ENCODE measurements at regions not wholly inside any gene's neighbourhood (a gene's known extent, or its start where the extent isn't known, plus 50 kb on each side); places are given as distances from the start of the nearest gene placed in this dataset.

DNA sequence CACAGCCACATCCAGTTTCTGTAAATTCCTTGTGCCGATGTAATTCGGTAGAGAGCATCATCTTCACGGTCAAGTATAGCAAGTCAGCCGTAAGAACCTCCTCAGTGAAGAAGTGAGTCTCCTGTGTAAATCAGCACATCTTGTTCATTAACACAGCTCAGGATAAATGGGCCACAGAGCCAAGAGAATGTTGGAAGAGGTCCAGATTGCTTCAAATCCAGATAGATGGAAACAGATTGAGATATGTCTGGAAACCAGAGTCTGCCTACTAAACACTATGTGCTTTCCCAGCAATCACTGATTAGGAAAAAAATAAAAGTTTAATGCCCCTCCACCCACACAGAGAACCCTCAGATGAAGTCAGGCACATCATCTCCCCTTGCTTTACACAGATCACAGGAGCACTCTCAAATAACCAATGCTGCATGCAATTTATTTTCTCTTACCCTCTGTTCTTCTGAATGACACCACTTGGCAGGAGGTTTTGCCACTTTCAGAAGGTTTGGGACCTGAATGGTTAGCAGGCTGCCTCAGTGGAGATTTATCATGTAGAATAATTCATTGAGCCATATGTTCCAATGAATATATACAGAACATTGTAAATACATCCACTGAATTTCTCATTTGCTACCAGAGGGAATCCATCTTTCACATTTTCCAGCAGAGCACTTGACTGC lies 357.7 kb downstream of the C4orf33 start:
- Histone ChIP-seq H3K27ac (ENCODE audit: low read length) (no peak overlapping the region), H3K4me3 (ENCODE audit: low read length) (no peak overlapping the region), H3K9me3 (ENCODE audit: control insufficient read depth, insufficient read depth, low read length) (no peaks in the 10 kb centered on the region), H3K27me3 (ENCODE audit: control insufficient read depth, insufficient read depth, low read length) (no peaks in the 10 kb centered on the region), H3K36me3 (ENCODE audit: control insufficient read depth, insufficient read depth, low read length) (no peaks in the 10 kb centered on the region), H3K4me1 (ENCODE audit: control insufficient read depth, insufficient read depth, low read length) (no peaks in the 10 kb centered on the region)
- no peak for DNase-seq (ENCODE audit: low read depth, low spot score)
- WGBS (ENCODE audit: insufficient coverage, insufficient read length) = no CpG with 5 or more reads among the region's 4 CpGs

DNA sequence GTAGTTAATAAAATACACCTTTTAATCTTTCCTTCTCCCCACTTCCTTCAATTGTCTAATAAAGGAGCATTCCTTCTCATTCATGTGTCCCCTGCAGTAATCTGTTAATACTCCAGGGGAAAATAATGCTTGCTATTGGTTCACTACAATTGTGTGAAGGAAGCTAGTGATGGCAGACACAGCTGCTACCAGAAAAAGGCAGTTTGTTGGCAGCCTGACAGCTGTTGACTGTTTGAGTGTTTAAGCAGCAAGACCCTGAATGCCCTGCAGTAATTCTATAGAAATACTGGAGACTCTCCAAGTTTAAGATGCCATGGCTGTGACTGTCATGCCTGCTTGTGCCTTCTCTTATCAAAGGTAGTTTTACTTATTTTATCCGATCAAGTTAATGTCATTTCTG lies 359.5 kb downstream of the C4orf33 start:
- no peaks in the 10 kb centered on the region for H3K4me1 ChIP-seq (ENCODE audit: control insufficient read depth, insufficient read depth, low read length)
- no peaks in the 10 kb centered on the region for H3K36me3 ChIP-seq (ENCODE audit: control insufficient read depth, insufficient read depth, low read length)
- H3K9me3 ChIP-seq (ENCODE audit: control insufficient read depth, insufficient read depth, low read length) = no peaks in the 10 kb centered on the region
- no CpG with 5 or more reads among the region's 1 CpG for WGBS (ENCODE audit: insufficient coverage, insufficient read length)
- no peak overlapping the region for H3K27ac ChIP-seq (ENCODE audit: low read length)
- H3K27me3 ChIP-seq (ENCODE audit: control insufficient read depth, insufficient read depth, low read length) = no peaks in the 10 kb centered on the region
- no peak for DNase-seq (ENCODE audit: low read depth, low spot score)
- no peak overlapping the region for H3K4me3 ChIP-seq (ENCODE audit: low read length)

DNA sequence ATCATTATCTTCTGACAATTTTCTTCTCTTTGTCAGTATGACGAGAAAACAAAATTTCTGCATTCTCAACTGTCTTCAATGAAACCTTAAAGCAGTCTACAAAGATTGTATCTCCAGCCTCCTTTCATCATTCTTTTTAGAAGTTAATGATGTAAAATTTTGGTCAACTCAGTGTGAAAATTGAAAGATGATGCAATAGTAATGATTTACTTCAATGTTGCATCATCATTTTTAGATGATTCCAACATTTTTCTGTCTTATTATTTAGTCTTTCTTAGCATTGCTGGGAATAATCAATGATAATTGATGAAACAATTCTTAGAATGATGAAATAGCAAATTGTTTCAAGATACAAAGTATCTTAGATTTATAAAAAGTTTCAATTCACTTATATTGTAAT lies 372.7 kb downstream of the C4orf33 start:
- H3K4me3 ChIP-seq (ENCODE audit: low read length) = no peak overlapping the region
- H3K9me3 ChIP-seq (ENCODE audit: control insufficient read depth, insufficient read depth, low read length) = no peaks in the 10 kb centered on the region
- WGBS (ENCODE audit: insufficient coverage, insufficient read length) = no CpG with 5 or more reads among the region's 1 CpG
- no peak for DNase-seq (ENCODE audit: low read depth, low spot score)
- no peaks in the 10 kb centered on the region for H3K27me3 ChIP-seq (ENCODE audit: control insufficient read depth, insufficient read depth, low read length)
- H3K27ac ChIP-seq (ENCODE audit: low read length) = no peak overlapping the region
- no peaks in the 10 kb centered on the region for H3K36me3 ChIP-seq (ENCODE audit: control insufficient read depth, insufficient read depth, low read length)
- H3K4me1 ChIP-seq (ENCODE audit: control insufficient read depth, insufficient read depth, low read length) = no peaks in the 10 kb centered on the region

DNA sequence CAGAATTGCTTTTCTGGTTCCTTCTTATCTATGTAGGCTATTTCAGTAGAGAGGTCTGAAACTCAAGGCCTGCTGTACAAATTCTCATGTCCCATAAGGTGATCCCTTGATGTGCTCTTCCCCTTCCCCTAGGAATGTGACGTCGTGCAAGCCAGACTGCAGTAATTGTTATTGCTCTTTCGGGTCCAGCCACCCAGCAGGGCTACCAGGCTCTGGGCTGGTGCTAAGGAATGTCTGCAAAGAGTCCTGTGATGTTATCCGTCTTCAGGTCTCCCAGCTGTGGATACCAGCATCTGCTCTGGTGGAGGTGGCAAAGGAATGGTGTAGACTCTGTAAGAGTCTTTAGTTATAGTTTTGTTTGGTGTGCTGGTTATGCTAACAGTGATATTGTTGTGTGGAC lies 378.7 kb downstream of the C4orf33 start:
- Histone ChIP-seq H3K27ac (ENCODE audit: low read length) (no peak overlapping the region), H3K4me3 (ENCODE audit: low read length) (no peak overlapping the region), H3K27me3 (ENCODE audit: control insufficient read depth, insufficient read depth, low read length) (no peaks in the 10 kb centered on the region), H3K9me3 (ENCODE audit: control insufficient read depth, insufficient read depth, low read length) (no peaks in the 10 kb centered on the region), H3K4me1 (ENCODE audit: control insufficient read depth, insufficient read depth, low read length) (no peaks in the 10 kb centered on the region), H3K36me3 (ENCODE audit: control insufficient read depth, insufficient read depth, low read length) (no peaks in the 10 kb centered on the region)
- no CpG with 5 or more reads among the region's 4 CpGs for WGBS (ENCODE audit: insufficient coverage, insufficient read length)
- no peak for DNase-seq (ENCODE audit: low read depth, low spot score)

DNA sequence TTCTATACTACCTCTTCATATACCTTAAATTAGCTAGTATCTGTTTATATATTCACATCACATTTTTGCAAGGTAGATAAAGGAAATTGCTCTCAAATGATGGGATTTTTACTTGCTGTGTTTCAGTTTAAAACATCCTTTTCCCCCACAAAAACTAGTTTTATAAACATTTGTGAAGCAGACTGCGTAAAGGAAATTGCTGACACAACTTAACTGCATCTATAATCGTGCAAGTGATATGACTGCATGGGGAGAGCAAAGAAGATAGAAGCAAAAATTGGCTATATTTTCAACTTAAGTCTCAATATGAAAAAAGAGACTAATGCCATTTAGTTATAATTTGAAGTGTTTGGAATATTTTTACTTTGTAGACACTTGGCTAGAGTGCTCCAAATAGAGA lies 385.2 kb downstream of the C4orf33 start:
- no peaks in the 10 kb centered on the region for H3K36me3 ChIP-seq (ENCODE audit: control insufficient read depth, insufficient read depth, low read length)
- H3K9me3 ChIP-seq (ENCODE audit: control insufficient read depth, insufficient read depth, low read length) = no peaks in the 10 kb centered on the region
- no peak overlapping the region for H3K4me3 ChIP-seq (ENCODE audit: low read length)
- no peak for DNase-seq (ENCODE audit: low read depth, low spot score)
- no peak overlapping the region for H3K27ac ChIP-seq (ENCODE audit: low read length)
- WGBS (ENCODE audit: insufficient coverage, insufficient read length) = no CpG with 5 or more reads among the region's 2 CpGs
- no peaks in the 10 kb centered on the region for H3K27me3 ChIP-seq (ENCODE audit: control insufficient read depth, insufficient read depth, low read length)
- H3K4me1 ChIP-seq (ENCODE audit: control insufficient read depth, insufficient read depth, low read length) = no peaks in the 10 kb centered on the region

DNA sequence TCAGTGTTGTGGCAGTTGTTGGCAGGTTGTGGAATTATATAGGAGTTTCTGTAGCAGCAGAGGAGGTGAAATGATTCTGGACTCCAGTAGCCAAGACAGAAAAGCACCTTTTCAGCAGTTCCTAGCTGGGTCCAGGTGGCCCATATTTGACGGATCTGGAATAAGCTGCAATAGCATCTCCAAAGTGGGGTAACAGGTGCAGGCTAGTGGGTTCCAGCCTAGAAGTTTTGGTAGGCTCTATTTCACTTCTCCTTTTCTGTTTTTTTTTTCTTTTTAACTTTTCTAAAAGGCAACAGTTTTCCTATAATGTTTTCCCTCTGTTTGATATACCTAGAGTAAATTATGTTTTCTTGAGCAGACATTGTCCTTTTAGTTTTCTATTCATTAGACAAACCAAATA lies 392.5 kb downstream of the C4orf33 start:
- Histone ChIP-seq H3K27me3 (ENCODE audit: control insufficient read depth, insufficient read depth, low read length) (no peaks in the 10 kb centered on the region), H3K4me1 (ENCODE audit: control insufficient read depth, insufficient read depth, low read length) (no peaks in the 10 kb centered on the region), H3K4me3 (ENCODE audit: low read length) (no peak overlapping the region), H3K27ac (ENCODE audit: low read length) (no peak overlapping the region), H3K36me3 (ENCODE audit: control insufficient read depth, insufficient read depth, low read length) (no peaks in the 10 kb centered on the region), H3K9me3 (ENCODE audit: control insufficient read depth, insufficient read depth, low read length) (no peaks in the 10 kb centered on the region; the same call in 1 of the 2 replicates)
- no CpG with 5 or more reads among the region's 1 CpG for WGBS (ENCODE audit: insufficient coverage, insufficient read length)
- no peak for DNase-seq (ENCODE audit: low read depth, low spot score)

DNA sequence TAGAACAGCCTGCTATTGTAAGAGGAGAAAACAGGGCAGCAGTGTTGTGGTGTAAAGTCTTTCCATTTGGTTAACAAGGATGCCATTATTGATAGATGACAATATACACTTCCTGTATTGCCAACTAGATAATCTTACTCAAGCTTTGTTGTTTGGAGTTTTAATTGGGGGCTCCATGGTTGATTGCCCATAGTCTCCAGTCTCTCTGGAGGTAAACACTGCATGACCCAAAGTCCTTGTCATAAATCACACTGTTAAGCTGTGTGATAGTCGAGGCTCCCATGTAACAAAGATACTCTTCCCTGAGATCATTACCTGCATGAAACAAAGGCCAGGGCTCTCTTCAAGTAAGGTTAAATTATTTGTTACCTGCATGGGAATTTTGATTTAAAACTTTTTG lies 394.6 kb downstream of the C4orf33 start:
- Histone ChIP-seq H3K36me3 (ENCODE audit: control insufficient read depth, insufficient read depth, low read length) (no peaks in the 10 kb centered on the region), H3K27ac (ENCODE audit: low read length) (no peak overlapping the region), H3K4me1 (ENCODE audit: control insufficient read depth, insufficient read depth, low read length) (no peaks in the 10 kb centered on the region), H3K9me3 (ENCODE audit: control insufficient read depth, insufficient read depth, low read length) (no peaks in the 10 kb centered on the region; the same call in 1 of the 2 replicates), H3K4me3 (ENCODE audit: low read length) (no peak overlapping the region), H3K27me3 (ENCODE audit: control insufficient read depth, insufficient read depth, low read length) (no peaks in the 10 kb centered on the region)
- no peak for DNase-seq (ENCODE audit: low read depth, low spot score)
- WGBS (ENCODE audit: insufficient coverage, insufficient read length) = no CpG with 5 or more reads among the region's 1 CpG

DNA sequence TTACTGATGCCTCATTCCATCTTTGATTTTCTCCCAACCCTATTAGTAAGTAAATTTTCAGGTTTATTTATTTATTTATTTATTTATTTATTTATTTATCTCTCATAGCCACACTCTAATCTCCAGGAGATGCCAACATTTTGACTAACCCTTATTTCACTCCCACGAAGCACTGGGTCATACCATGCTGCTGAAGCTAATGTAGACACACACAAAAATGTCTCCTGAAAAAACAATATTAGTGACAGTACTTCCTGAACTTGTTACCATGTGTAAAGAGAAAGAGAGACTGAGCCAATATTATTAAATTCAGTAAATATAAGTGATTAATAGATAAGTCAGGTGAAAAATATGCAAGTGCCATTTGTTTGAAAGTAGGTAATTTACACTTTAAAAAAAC lies 402.7 kb downstream of the C4orf33 start:
- Histone ChIP-seq H3K27ac (ENCODE audit: low read length) (no peak overlapping the region), H3K9me3 (ENCODE audit: control insufficient read depth, insufficient read depth, low read length) (no peaks in the 10 kb centered on the region), H3K4me1 (ENCODE audit: control insufficient read depth, insufficient read depth, low read length) (no peaks in the 10 kb centered on the region), H3K36me3 (ENCODE audit: control insufficient read depth, insufficient read depth, low read length) (no peaks in the 10 kb centered on the region), H3K4me3 (ENCODE audit: low read length) (no peak overlapping the region), H3K27me3 (ENCODE audit: control insufficient read depth, insufficient read depth, low read length) (no peaks in the 10 kb centered on the region)
- no peak for DNase-seq (ENCODE audit: low read depth, low spot score)
- WGBS (ENCODE audit: insufficient coverage, insufficient read length) = no CpG with 5 or more reads among the region's 1 CpG

DNA sequence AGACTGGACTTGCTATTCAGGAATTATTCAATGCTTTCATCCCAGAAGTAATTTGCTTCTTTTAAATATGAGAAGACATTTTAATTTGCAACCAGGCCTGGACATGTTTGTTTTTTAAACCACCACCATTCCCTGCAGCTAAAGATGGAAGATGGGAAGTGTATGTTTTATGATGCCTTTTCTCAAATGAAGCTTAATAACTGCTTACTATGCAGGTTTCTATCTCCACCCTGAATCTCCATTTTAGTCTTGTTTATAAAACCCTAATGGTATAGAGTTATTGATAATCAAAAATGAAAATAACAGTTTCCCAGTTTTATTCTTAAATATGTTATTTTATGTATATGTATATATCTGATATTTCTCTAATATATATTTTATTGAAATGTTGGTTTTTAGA lies 418.9 kb downstream of the C4orf33 start:
- H3K36me3 ChIP-seq (ENCODE audit: control insufficient read depth, insufficient read depth, low read length) = no peaks in the 10 kb centered on the region
- H3K27ac ChIP-seq (ENCODE audit: low read length) = no peak overlapping the region
- no peaks in the 10 kb centered on the region for H3K27me3 ChIP-seq (ENCODE audit: control insufficient read depth, insufficient read depth, low read length)
- no peaks in the 10 kb centered on the region for H3K4me1 ChIP-seq (ENCODE audit: control insufficient read depth, insufficient read depth, low read length)
- H3K4me3 ChIP-seq (ENCODE audit: low read length) = no peak overlapping the region
- no peaks in the 10 kb centered on the region for H3K9me3 ChIP-seq (ENCODE audit: control insufficient read depth, insufficient read depth, low read length)
- no peak for DNase-seq (ENCODE audit: low read depth, low spot score)

DNA sequence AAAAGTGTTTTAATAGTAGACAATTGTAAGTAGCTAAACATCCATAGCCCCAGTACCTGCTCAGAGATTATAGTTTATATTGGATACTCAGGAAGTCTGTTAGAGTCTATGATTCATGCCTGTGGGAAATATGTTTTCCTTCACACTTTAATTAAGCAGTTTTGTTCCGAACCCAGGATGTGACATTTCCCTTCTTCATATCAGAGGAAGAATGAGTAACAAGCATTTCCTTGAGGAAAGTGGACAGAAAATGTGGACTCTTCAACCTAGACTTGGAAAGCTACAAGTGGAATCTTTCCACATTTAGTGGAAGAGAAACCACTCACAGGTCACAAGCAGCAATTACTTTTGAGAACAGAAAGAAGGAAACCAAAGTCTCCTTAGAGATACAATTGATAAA lies 419.4 kb downstream of the C4orf33 start:
- no CpG with 5 or more reads among the region's 1 CpG for WGBS (ENCODE audit: insufficient coverage, insufficient read length)
- Histone ChIP-seq H3K4me1 (ENCODE audit: control insufficient read depth, insufficient read depth, low read length) (no peaks in the 10 kb centered on the region), H3K4me3 (ENCODE audit: low read length) (no peak overlapping the region), H3K9me3 (ENCODE audit: control insufficient read depth, insufficient read depth, low read length) (no peaks in the 10 kb centered on the region), H3K27ac (ENCODE audit: low read length) (no peak overlapping the region), H3K36me3 (ENCODE audit: control insufficient read depth, insufficient read depth, low read length) (no peaks in the 10 kb centered on the region), H3K27me3 (ENCODE audit: control insufficient read depth, insufficient read depth, low read length) (no peaks in the 10 kb centered on the region)
- DNase-seq (ENCODE audit: low read depth, low spot score) = no peak

DNA sequence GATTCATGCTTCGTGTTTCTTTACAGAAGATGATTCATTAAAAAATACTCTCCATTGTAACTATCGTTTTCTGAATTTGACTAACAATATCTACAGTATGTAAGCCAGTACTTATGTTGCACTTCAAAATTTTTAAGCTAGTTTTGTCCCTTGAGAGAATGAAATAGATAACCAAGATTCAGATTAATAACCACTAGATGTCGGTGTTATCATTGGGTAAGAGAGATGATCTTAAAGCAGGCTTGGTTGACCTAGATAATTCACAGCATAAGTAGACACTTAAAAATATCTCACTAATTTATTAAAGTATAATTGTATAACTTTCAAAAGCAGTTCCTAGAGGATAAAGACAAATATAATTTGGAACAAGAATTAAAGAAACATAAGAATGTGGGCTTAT lies 430.9 kb downstream of the C4orf33 start:
- Histone ChIP-seq H3K27me3 (ENCODE audit: control insufficient read depth, insufficient read depth, low read length) (no peaks in the 10 kb centered on the region), H3K27ac (ENCODE audit: low read length) (no peak overlapping the region), H3K36me3 (ENCODE audit: control insufficient read depth, insufficient read depth, low read length) (no peaks in the 10 kb centered on the region), H3K4me1 (ENCODE audit: control insufficient read depth, insufficient read depth, low read length) (no peaks in the 10 kb centered on the region), H3K9me3 (ENCODE audit: control insufficient read depth, insufficient read depth, low read length) (no peaks in the 10 kb centered on the region), H3K4me3 (ENCODE audit: low read length) (no peak overlapping the region)
- DNase-seq (ENCODE audit: low read depth, low spot score) = no peak
- no CpG with 5 or more reads among the region's 3 CpGs for WGBS (ENCODE audit: insufficient coverage, insufficient read length)

Measured in iPS DF 6.9 (cell line).